ENCODE measurements at regions not wholly inside any gene's neighbourhood (a gene's known extent, or its start where the extent isn't known, plus 50 kb on each side); places are given as distances from the start of the nearest gene placed in this dataset.

DNA sequence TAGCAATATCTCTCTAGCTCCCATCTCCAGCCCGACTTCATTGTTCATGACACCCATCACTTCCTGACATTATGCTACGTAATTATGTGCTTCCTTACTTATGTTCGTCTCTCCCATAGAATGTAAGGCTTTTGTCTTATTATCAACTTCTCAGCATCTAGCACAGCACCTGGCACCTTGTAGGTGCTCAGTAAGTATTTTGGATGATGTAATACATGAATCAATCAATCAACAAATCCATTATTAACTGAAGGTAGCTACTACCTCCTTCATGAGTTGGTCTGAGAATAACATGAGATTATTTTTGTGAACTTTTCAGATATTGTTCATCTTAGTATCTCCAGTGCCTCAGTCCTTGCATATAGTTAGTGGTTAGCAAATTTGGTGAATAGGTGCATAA is 109.3 kb downstream of the EN1 start:
- no peak overlapping the region for H3K9ac ChIP-seq (ENCODE audit: low read length)
- H3K79me2 ChIP-seq (replicated peaks; ENCODE audit: insufficient read depth, low read length): no peaks in the 10 kb centered on the region
- no peak overlapping the region for H3K27ac ChIP-seq (ENCODE audit: low read length)
- H3K4me2 ChIP-seq (ENCODE audit: low read length): no peak overlapping the region
- H3K9me2 ChIP-seq (ENCODE audit: insufficient read depth, low read length): no peaks in the 10 kb centered on the region
- no peaks in the 10 kb centered on the region for H3K36me3 ChIP-seq (ENCODE audit: insufficient read depth, low read length)
- no peaks in the 10 kb centered on the region for H3K27me3 ChIP-seq (ENCODE audit: insufficient read depth, low read depth, low read length)
- no peaks in the 10 kb centered on the region for H4K20me1 ChIP-seq (ENCODE audit: insufficient read depth)
- H3K9me3 ChIP-seq (ENCODE audit: low read length): no peaks in the 10 kb centered on the region
- TF ChIP-seq EZH2 (IDR thresholded peaks at IDR 0.05; ENCODE audit: borderline replicate concordance, insufficient read depth, low read length, poor library complexity, severe bottlenecking) (no peak), MXI1 (conservative IDR thresholded peaks at IDR 0.05; ENCODE audit: poor library complexity, severe bottlenecking) (no peak), EP300 (conservative IDR thresholded peaks at IDR 0.05; ENCODE audit: poor library complexity, severe bottlenecking) (no peak)
- TF ChIP-seq, protein P1, sequence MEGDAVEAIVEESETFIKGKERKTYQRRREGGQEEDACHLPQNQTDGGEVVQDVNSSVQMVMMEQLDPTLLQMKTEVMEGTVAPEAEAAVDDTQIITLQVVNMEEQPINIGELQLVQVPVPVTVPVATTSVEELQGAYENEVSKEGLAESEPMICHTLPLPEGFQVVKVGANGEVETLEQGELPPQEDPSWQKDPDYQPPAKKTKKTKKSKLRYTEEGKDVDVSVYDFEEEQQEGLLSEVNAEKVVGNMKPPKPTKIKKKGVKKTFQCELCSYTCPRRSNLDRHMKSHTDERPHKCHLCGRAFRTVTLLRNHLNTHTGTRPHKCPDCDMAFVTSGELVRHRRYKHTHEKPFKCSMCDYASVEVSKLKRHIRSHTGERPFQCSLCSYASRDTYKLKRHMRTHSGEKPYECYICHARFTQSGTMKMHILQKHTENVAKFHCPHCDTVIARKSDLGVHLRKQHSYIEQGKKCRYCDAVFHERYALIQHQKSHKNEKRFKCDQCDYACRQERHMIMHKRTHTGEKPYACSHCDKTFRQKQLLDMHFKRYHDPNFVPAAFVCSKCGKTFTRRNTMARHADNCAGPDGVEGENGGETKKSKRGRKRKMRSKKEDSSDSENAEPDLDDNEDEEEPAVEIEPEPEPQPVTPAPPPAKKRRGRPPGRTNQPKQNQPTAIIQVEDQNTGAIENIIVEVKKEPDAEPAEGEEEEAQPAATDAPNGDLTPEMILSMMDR (IDR thresholded peaks at IDR 0.05; ENCODE audit: poor library complexity, severe bottlenecking): no peak
- no peaks in the 10 kb centered on the region for H3F3A ChIP-seq (ENCODE audit: insufficient read depth, low read length, poor library complexity, severe bottlenecking)
- H3K4me3 ChIP-seq (ENCODE audit: low read length): no peak overlapping the region
- H2AFZ ChIP-seq (ENCODE audit: low read depth, low read length): no peak overlapping the region

GRCh38 chr2:118737684-118738083 is 109.8 kb downstream of the EN1 start:
- H3K27me3 ChIP-seq (ENCODE audit: insufficient read depth, low read depth, low read length): no peaks in the 10 kb centered on the region
- no peaks in the 10 kb centered on the region for H3K36me3 ChIP-seq (ENCODE audit: insufficient read depth, low read length)
- no peak overlapping the region for H3K9ac ChIP-seq (ENCODE audit: low read length)
- H3K4me2 ChIP-seq (ENCODE audit: low read length): no peak overlapping the region
- no peaks in the 10 kb centered on the region for H3K9me3 ChIP-seq (ENCODE audit: low read length)
- TF ChIP-seq RAD21 (conservative IDR thresholded peaks at IDR 0.05): no peak
- no peak overlapping the region for H3K4me3 ChIP-seq (ENCODE audit: low read length)
- H2AFZ ChIP-seq (ENCODE audit: low read depth, low read length): no peak overlapping the region
- no peaks in the 10 kb centered on the region for H4K20me1 ChIP-seq (ENCODE audit: insufficient read depth)
- no peaks in the 10 kb centered on the region for H3F3A ChIP-seq (ENCODE audit: insufficient read depth, low read length, poor library complexity, severe bottlenecking)
- no peaks in the 10 kb centered on the region for H3K9me2 ChIP-seq (ENCODE audit: insufficient read depth, low read length)
- H3K79me2 ChIP-seq (replicated peaks; ENCODE audit: insufficient read depth, low read length): no peaks in the 10 kb centered on the region
- H3K27ac ChIP-seq (ENCODE audit: low read length): no peak overlapping the region

DNA sequence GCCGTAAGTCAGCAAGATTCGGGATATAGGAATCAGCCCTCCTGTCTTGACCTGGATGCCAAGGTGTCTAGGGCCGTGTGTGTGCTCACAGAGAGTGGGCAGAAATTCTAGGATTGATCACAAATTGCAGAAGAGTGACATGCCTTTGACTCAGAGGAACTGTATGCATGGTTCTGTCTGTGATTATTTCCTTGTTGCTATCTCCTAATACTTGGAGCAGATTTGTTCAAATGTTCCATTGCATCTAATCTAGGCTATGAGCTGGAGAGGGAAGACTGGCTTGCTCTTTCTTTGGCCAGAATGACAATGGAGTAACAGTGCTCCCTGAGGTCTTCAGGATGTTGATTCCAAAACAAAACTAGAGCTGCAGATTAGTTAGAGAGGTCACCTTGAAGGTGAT is 115.0 kb downstream of the EN1 start:
- Histone ChIP-seq H3K9ac (ENCODE audit: low read length) (no peak overlapping the region), H3K4me2 (ENCODE audit: low read length) (no peak overlapping the region), H2AFZ (ENCODE audit: low read depth, low read length) (no peak overlapping the region), H3K79me2 (replicated peaks; ENCODE audit: insufficient read depth, low read length) (no peaks in the 10 kb centered on the region), H3K27me3 (ENCODE audit: insufficient read depth, low read depth, low read length) (no peaks in the 10 kb centered on the region), H3K27ac (ENCODE audit: low read length) (no peak overlapping the region), H4K20me1 (ENCODE audit: insufficient read depth) (no peaks in the 10 kb centered on the region), H3K9me3 (ENCODE audit: low read length) (peaks cover 3% of the 10 kb centered on the region), H3K4me3 (ENCODE audit: low read length) (no peak overlapping the region), H3K36me3 (ENCODE audit: insufficient read depth, low read length) (no peaks in the 10 kb centered on the region), H3K9me2 (ENCODE audit: insufficient read depth, low read length) (no peaks in the 10 kb centered on the region), H3F3A (ENCODE audit: insufficient read depth, low read length, poor library complexity, severe bottlenecking) (no peaks in the 10 kb centered on the region)
- TF ChIP-seq EZH2 (IDR thresholded peaks at IDR 0.05; ENCODE audit: borderline replicate concordance, insufficient read depth, low read length, poor library complexity, severe bottlenecking) (no peak), TAF1 (IDR thresholded peaks at IDR 0.05; ENCODE audit: low read depth) (no peak), RAD21 (conservative IDR thresholded peaks at IDR 0.05) (no peak), SMC3 (conservative IDR thresholded peaks at IDR 0.05; ENCODE audit: poor library complexity) (no peak), EP300 (conservative IDR thresholded peaks at IDR 0.05; ENCODE audit: poor library complexity, severe bottlenecking) (no peak), POLR2AphosphoS5 (IDR thresholded peaks at IDR 0.05) (no peak), MXI1 (conservative IDR thresholded peaks at IDR 0.05; ENCODE audit: poor library complexity, severe bottlenecking) (no peak)
- TF ChIP-seq, protein P2, sequence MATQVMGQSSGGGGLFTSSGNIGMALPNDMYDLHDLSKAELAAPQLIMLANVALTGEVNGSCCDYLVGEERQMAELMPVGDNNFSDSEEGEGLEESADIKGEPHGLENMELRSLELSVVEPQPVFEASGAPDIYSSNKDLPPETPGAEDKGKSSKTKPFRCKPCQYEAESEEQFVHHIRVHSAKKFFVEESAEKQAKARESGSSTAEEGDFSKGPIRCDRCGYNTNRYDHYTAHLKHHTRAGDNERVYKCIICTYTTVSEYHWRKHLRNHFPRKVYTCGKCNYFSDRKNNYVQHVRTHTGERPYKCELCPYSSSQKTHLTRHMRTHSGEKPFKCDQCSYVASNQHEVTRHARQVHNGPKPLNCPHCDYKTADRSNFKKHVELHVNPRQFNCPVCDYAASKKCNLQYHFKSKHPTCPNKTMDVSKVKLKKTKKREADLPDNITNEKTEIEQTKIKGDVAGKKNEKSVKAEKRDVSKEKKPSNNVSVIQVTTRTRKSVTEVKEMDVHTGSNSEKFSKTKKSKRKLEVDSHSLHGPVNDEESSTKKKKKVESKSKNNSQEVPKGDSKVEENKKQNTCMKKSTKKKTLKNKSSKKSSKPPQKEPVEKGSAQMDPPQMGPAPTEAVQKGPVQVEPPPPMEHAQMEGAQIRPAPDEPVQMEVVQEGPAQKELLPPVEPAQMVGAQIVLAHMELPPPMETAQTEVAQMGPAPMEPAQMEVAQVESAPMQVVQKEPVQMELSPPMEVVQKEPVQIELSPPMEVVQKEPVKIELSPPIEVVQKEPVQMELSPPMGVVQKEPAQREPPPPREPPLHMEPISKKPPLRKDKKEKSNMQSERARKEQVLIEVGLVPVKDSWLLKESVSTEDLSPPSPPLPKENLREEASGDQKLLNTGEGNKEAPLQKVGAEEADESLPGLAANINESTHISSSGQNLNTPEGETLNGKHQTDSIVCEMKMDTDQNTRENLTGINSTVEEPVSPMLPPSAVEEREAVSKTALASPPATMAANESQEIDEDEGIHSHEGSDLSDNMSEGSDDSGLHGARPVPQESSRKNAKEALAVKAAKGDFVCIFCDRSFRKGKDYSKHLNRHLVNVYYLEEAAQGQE (IDR thresholded peaks at IDR 0.05; ENCODE audit: borderline replicate concordance): no peak
- TF ChIP-seq, protein P1 (IDR thresholded peaks at IDR 0.05; ENCODE audit: poor library complexity, severe bottlenecking): no peak
